Right lobe of liver (tissue), 6 donors: ENCODE measurements at regions not wholly inside any gene's neighbourhood (a gene's known extent, or its start where the extent isn't known, plus 50 kb on each side); places are given as distances from the start of the nearest gene placed in this dataset.
"Not testable (repeated sequence)": the region's sequence is repeated elsewhere in the genome, so short reads cannot be mapped to it uniquely, and the experiment has no call there.

Experiments
- ATAC-seq, 4 donors: fragments of 200-7000 bp; cut with Tn5 transposase; one replicate each; pipeline ENCODE4 v1.9.1; 2020; ENCODE audit warnings: mild to moderate bottlenecking in 4 of 4, moderate library complexity in 4 of 4
- DNase-seq, 3 donors: peaks; one replicate each; pipeline ENCODE4 v3.0.0-alpha.2; 2020
- H3K27ac ChIP-seq, 3 donors: fragments of 200-600 bp; one replicate each; pipeline ENCODE4 v1.8.0; 2022
- H3K27me3 ChIP-seq, 2 donors: fragments of 200-600 bp; one replicate each; pipeline ENCODE4 v1.8.0; 2022
- H3K36me3 ChIP-seq, 4 donors: fragments of 200-600 bp; sonication (generic) in 1 of 4; one replicate each; pipeline versions ENCODE4 v1.5.1 to v1.8.0; 2017 to 2022; ENCODE audit warnings: control low read depth in 1 of 4
- H3K4me1 ChIP-seq, 4 donors: fragments of 200-600 bp; sonication (generic) in 1 of 4; one replicate each; pipeline versions ENCODE4 v1.5.1 to v1.8.0; 2017 to 2022; ENCODE audit warnings: control low read depth in 1 of 4
- H3K4me3 ChIP-seq, 3 donors: fragments of 200-600 bp; one replicate each; pipeline ENCODE4 v1.8.0; 2022
- H3K9me3 ChIP-seq, 4 donors: fragments of 200-600 bp; sonication (generic) in 1 of 4; one replicate each; pipeline versions ENCODE4 v1.5.1 to v1.8.0; 2017 to 2022; ENCODE audit warnings: control low read depth in 1 of 4
- CTCF ChIP-seq, 4 donors: fragments of 200-600 bp in 3 of 4; fragments of 450-650 bp in 1 of 4; IDR thresholded peaks; one replicate each; pipeline versions ENCODE4 v1.5.1 to v1.8.0; 2016 to 2022; ENCODE audit warnings: antibody characterized with exemption in 4 of 4, mild to moderate bottlenecking in 2 of 4
- POLR2A ChIP-seq: fragments of 450-650 bp; IDR thresholded peaks from one replicate; pipeline ENCODE4 v1.6.1; 2017; ENCODE audit warnings: antibody characterized with exemption, mild to moderate bottlenecking
- WGBS: methylation state at CpG from one replicate; pipeline ENCODE4 v1.1.6; 2018; ENCODE audit warnings: low coverage, low lambda C conversion rate; ENCODE audit not compliant: insufficient coverage; ENCODE audit errors: missing lambda C conversion rate; 5-methylcytosine and 5-hydroxymethylcytosine counted together
- intact Hi-C, 2 donors: fragments of 100-400 bp; cut with DNase I; formaldehyde crosslinking; loops; one replicate each; pipeline versions ENCODE4 v1.11.2 to v1.14.1; 2022
- donor health status: DM: no; HTN: yes; CAD: no.
- donor health status: DM: no; HTN: no; CAD: no.
- donor health status: DM: no; HTN: no; CAD: no.
- donor health status: DM: no; HTN: yes; CAD: no.
- donor health status: DM: no; HTN: yes; CAD: no.

GRCh38 chr5:126055348-126055729 lies 367.9 kb upstream of the GRAMD2B start:
- Histone ChIP-seq H3K4me1 (no peaks in the 10 kb centered on the region), H3K27ac (no peak overlapping the region), H3K27me3 (no peaks in the 10 kb centered on the region), H3K9me3 (peaks cover 0 to 4% (median 0%) of the 10 kb centered on the region in 4 donors), H3K4me3 (no peak overlapping the region), H3K36me3 (no peaks in the 10 kb centered on the region)
- WGBS: 78% methylated on average over 2 of the region's 2 CpGs
- TF ChIP-seq CTCF (IDR thresholded peaks at IDR 0.05): no peak
- no peak for TF ChIP-seq POLR2A
- intact Hi-C loops: no loop called here
- ATAC-seq: no peak
- DNase-seq: no peak

GRCh38 chr5:126056352-126056751 lies 366.9 kb upstream of the GRAMD2B start:
- no peaks in the 10 kb centered on the region for H3K27me3 ChIP-seq
- no peak overlapping the region for H3K4me3 ChIP-seq
- ATAC-seq: no peak
- TF ChIP-seq POLR2A (no peak), CTCF (IDR thresholded peaks at IDR 0.05) (no peak)
- H3K4me1 ChIP-seq: no peaks in the 10 kb centered on the region
- DNase-seq: no peak
- intact Hi-C loops: no loop called here
- H3K36me3 ChIP-seq: no peaks in the 10 kb centered on the region
- no peak overlapping the region for H3K27ac ChIP-seq
- peaks cover 0 to 4% (median 0%) of the 10 kb centered on the region in 4 donors for H3K9me3 ChIP-seq
- 65% methylated on average over 1 of the region's 1 CpG for WGBS

- ATAC-seq (no peak), DNase-seq (no peak)
- Histone ChIP-seq H3K4me3 (no peak overlapping the region), H3K9me3 (peaks cover 0 to 4% (median 0%) of the 10 kb centered on the region in 4 donors), H3K27me3 (no peaks in the 10 kb centered on the region), H3K27ac (no peak overlapping the region), H3K36me3 (no peaks in the 10 kb centered on the region), H3K4me1 (no peaks in the 10 kb centered on the region)
- TF ChIP-seq POLR2A: no peak
- 58% methylated on average over 10 of the region's 13 CpGs for WGBS
- intact Hi-C loops: no loop called here
These were observed 366.2 kb upstream of the GRAMD2B start for GRCh38 chr5:126056851-126057622.

- intact Hi-C loops, ATAC-seq, H3K36me3 ChIP-seq, H3K27me3 ChIP-seq, DNase-seq, H3K27ac ChIP-seq, H3K4me3 ChIP-seq, H3K9me3 ChIP-seq, H3K4me1 ChIP-seq: not testable (repeated sequence)
- WGBS: 75% methylated on average over 3 of the region's 5 CpGs
These were observed 364.8 kb upstream of the GRAMD2B start for GRCh38 chr5:126058392-126058791.

GRCh38 chr5:126062398-126063221 lies 360.6 kb upstream of the GRAMD2B start:
- no peaks in the 10 kb centered on the region for H3K36me3 ChIP-seq
- WGBS: 0% methylated on average over 1 of the region's 1 CpG
- no peak for ATAC-seq

More at GRCh38 chr5:126062398-126063221, 360.6 kb upstream of the GRAMD2B start:
- TF ChIP-seq POLR2A (no peak), CTCF (IDR thresholded peaks at IDR 0.05) (no peak)
- Histone ChIP-seq H3K27me3 (no peaks in the 10 kb centered on the region), H3K4me1 (no peaks in the 10 kb centered on the region), H3K4me3 (no peak overlapping the region), H3K27ac (no peak overlapping the region), H3K9me3 (no peaks in the 10 kb centered on the region)
- no peak for DNase-seq
- intact Hi-C loops: no loop called here
